Osteoblast (primary cell): ENCODE measurements at regions not wholly inside any gene's neighbourhood (a gene's known extent, or its start where the extent isn't known, plus 50 kb on each side); places are given as distances from the start of the nearest gene placed in this dataset.
"Not testable (repeated sequence)": the region's sequence is repeated elsewhere in the genome, so short reads cannot be mapped to it uniquely, and the experiment has no call there.

Experiments
- DNase-seq: peaks from one replicate; pipeline ENCODE4 v3.0.0; 2011; ENCODE audit warnings: low spot score, mixed read lengths; ENCODE audit not compliant: insufficient read length; ENCODE audit errors: missing footprints
- H2AFZ ChIP-seq: 2 replicates; pipeline ENCODE4 v1.6.0; 2011; ENCODE audit warnings: mild to moderate bottlenecking, low read length
- H3K27ac ChIP-seq: 2 replicates; pipeline ENCODE4 v1.5.1; 2011; ENCODE audit warnings: mild to moderate bottlenecking, low read depth, low read length, moderate library complexity
- H3K27me3 ChIP-seq: 2 replicates; pipeline ENCODE4 v1.6.0; 2012; ENCODE audit warnings: mild to moderate bottlenecking, control low read depth, inconsistent platforms, low read length, moderate library complexity; ENCODE audit not compliant: insufficient read depth
- H3K36me3 ChIP-seq: 2 replicates; pipeline ENCODE4 v1.5.1; 2011; ENCODE audit warnings: mild to moderate bottlenecking, low read length, control low read depth, moderate library complexity; ENCODE audit not compliant: insufficient read depth
- H3K4me1 ChIP-seq: 2 replicates; pipeline ENCODE4 v1.5.1; 2011; ENCODE audit warnings: mild to moderate bottlenecking, low read length, control low read depth, moderate library complexity; ENCODE audit not compliant: insufficient read depth
- H3K4me2 ChIP-seq: 2 replicates; pipeline ENCODE4 v1.6.0; 2011; ENCODE audit warnings: mild to moderate bottlenecking, low read length; ENCODE audit not compliant: insufficient read depth
- H3K4me3 ChIP-seq: fragments of 200-600 bp; sonication (generic); 3 replicates; pipeline ENCODE4 v1.5.1; 2012; ENCODE audit warnings: mild to moderate bottlenecking, low read length, inconsistent platforms; ENCODE audit not compliant: insufficient read depth
- H3K79me2 ChIP-seq: 2 replicates; pipeline ENCODE4 v1.6.0; 2012; ENCODE audit warnings: mild to moderate bottlenecking, low read length, control low read depth, inconsistent platforms; ENCODE audit not compliant: insufficient read depth
- H3K9me3 ChIP-seq: 2 replicates; pipeline ENCODE4 v1.5.1; 2011; ENCODE audit warnings: low read depth, low read length, control low read depth
- H4K20me1 ChIP-seq: 2 replicates; pipeline ENCODE4 v1.6.0; 2012; ENCODE audit warnings: mild to moderate bottlenecking, low read length, control low read depth; ENCODE audit not compliant: insufficient read depth
- CTCF ChIP-seq: IDR thresholded peaks from 2 replicates; pipeline ENCODE4 v1.5.1; 2011; ENCODE audit warnings: mild to moderate bottlenecking, low read depth, low read length, moderate library complexity; ENCODE audit errors: extremely low read depth

DNA sequence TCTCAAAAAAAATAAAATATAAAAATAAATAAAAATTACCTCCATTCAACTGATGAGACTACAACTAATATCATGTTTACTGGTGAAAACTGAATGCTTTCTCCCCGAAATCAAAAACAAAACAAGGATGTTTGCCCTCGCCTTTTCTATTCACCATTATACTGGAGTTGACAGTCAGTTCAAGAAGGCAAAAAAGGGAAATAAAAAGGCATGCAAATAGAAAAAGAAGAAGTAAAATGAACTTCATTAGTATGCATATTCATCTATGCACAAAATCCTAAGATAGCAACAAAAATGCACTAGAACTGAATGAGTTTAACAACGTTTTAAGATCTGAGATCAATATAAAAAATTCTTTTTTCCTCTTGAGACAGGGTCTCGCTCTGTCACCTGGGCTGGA lies 72.7 kb upstream of the FAM174B start:
- H3K4me1 ChIP-seq: no peaks in the 10 kb centered on the region
- DNase-seq: no peak
- no peaks in the 10 kb centered on the region for H3K79me2 ChIP-seq
- no peak overlapping the region for H3K4me2 ChIP-seq
- H3K36me3 ChIP-seq: no peaks in the 10 kb centered on the region
- no peak overlapping the region for H2AFZ ChIP-seq
- no peaks in the 10 kb centered on the region for H3K9me3 ChIP-seq
- H3K4me3 ChIP-seq: no peak overlapping the region
- TF ChIP-seq CTCF: no peak
- H3K27me3 ChIP-seq: no peaks in the 10 kb centered on the region
- no peak overlapping the region for H3K27ac ChIP-seq
- no peaks in the 10 kb centered on the region for H4K20me1 ChIP-seq

DNA sequence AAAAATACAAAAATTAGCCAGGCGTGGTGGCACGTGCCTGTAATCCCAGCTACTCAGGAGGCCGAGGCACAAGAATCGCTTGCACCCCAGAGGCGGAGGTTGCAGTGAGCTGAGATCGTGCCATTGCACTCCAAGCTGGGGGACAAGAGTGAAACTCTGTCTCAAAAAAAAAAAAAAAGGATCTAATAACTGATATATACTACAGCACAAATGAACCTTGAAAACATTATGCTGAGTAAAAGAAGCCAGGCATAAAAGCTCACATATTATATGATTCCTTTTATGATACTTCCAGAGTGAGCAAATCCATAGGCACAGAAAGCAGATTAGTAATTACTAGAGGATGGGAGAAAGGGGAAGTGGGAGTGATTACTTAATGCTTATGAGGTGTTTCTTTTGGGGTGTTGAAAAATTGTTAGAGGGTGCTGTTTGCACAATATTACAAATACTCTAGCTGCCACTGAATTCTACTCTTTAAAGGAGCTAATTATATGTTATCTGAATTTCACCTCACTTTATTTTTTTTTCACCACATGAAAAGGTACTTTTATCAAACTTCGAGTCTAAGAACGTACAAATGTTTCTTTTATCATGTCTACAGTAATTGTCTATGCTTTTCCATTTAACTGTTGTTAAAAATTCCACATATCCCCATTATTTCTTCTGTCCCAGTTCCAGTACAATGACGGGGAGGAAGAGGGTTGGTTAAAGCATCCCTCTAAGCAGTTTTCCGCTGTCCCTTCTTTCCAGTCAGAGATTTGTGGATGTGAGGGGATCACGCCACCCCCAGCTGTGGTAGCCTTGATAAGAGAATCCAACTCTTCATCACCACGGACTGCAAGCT lies 77.7 kb upstream of the FAM174B start:
- no peaks in the 10 kb centered on the region for H3K27me3 ChIP-seq
- DNase-seq: no peak
- H3K4me2 ChIP-seq: peak overlapping the region; percentile 88
- no peak overlapping the region for H3K27ac ChIP-seq
- H3K9me3 ChIP-seq: no peaks in the 10 kb centered on the region
- TF ChIP-seq CTCF: no peak
- H3K4me3 ChIP-seq: peak overlapping the region; percentile 73
- peak overlapping the region; percentile 99 for H2AFZ ChIP-seq
- no peaks in the 10 kb centered on the region for H3K4me1 ChIP-seq
- H3K79me2 ChIP-seq: no peaks in the 10 kb centered on the region
- no peaks in the 10 kb centered on the region for H3K36me3 ChIP-seq
- no peaks in the 10 kb centered on the region for H4K20me1 ChIP-seq

GRCh38 chr15:92733934-92734521 lies 78.5 kb upstream of the FAM174B start:
- H2AFZ ChIP-seq: peak overlapping the region; percentile 99
- DNase-seq: peak; percentile 81
- H3K4me3 ChIP-seq: peak overlapping the region; percentile 73
- H3K4me2 ChIP-seq: peak overlapping the region; percentile 88
- TF ChIP-seq CTCF: no peak
- H3K79me2 ChIP-seq: no peaks in the 10 kb centered on the region
- H3K4me1 ChIP-seq: no peaks in the 10 kb centered on the region
- no peaks in the 10 kb centered on the region for H3K9me3 ChIP-seq
- H3K36me3 ChIP-seq: no peaks in the 10 kb centered on the region
- no peak overlapping the region for H3K27ac ChIP-seq
- H4K20me1 ChIP-seq: no peaks in the 10 kb centered on the region
- H3K27me3 ChIP-seq: no peaks in the 10 kb centered on the region

- not testable (repeated sequence) for H3K4me3 ChIP-seq, H3K36me3 ChIP-seq, H3K79me2 ChIP-seq, H3K27me3 ChIP-seq, H3K4me2 ChIP-seq, H3K4me1 ChIP-seq, H2AFZ ChIP-seq, H3K9me3 ChIP-seq, H4K20me1 ChIP-seq, H3K27ac ChIP-seq, DNase-seq
Measured at GRCh38 chr15:92739246-92739645, 83.7 kb upstream of the FAM174B start.
